Stimulated activated memory B cell treated with anti-CD40 and anti-IgM and Interleukin-4, amounts not matched to agents 10 μg/mL and 1 μg/mL and 100 μg/mL, for 72 hours (primary cell): ENCODE measurements at regions not wholly inside any gene's neighbourhood (a gene's known extent, or its start where the extent isn't known, plus 50 kb on each side); places are given as distances from the start of the nearest gene placed in this dataset.

Source experiments
- ATAC-seq: fragments of 150-1000 bp; cut with Tn5 transposase; 2 replicates; pipeline ENCODE4 v1.10.0; 2021
- H3K27ac Mint-ChIP-seq: one replicate; pipeline ENCODE4 v1.8.0; 2022; ENCODE audit warnings: mild to moderate bottlenecking, mixed read lengths
- H3K27me3 Mint-ChIP-seq: one replicate; pipeline ENCODE4 v1.8.0; 2022; ENCODE audit warnings: mixed read lengths
- H3K36me3 Mint-ChIP-seq: one replicate; pipeline ENCODE4 v1.8.0; 2022; ENCODE audit warnings: mixed read lengths
- H3K4me1 Mint-ChIP-seq: one replicate; pipeline ENCODE4 v1.8.0; 2022; ENCODE audit warnings: mixed read lengths
- H3K4me3 Mint-ChIP-seq: one replicate; pipeline ENCODE4 v1.8.0; 2022; ENCODE audit warnings: mild to moderate bottlenecking, moderate library complexity, mixed read lengths
- H3K9me3 Mint-ChIP-seq: one replicate; pipeline ENCODE4 v1.8.0; 2022; ENCODE audit warnings: mixed read lengths

GRCh38 chr16:59326955-59327354 lies 592.8 kb upstream of the GOT2 start:
- H3K36me3 Mint-ChIP-seq: no peaks in the 10 kb centered on the region
- peaks cover 7% of the 10 kb centered on the region for H3K9me3 Mint-ChIP-seq
- no peak overlapping the region for H3K4me3 Mint-ChIP-seq
- ATAC-seq: no peak
- no peaks in the 10 kb centered on the region for H3K27me3 Mint-ChIP-seq
- no peaks in the 10 kb centered on the region for H3K4me1 Mint-ChIP-seq
- H3K27ac Mint-ChIP-seq: no peak overlapping the region

- no peaks in the 10 kb centered on the region for H3K27me3 Mint-ChIP-seq
- no peaks in the 10 kb centered on the region for H3K36me3 Mint-ChIP-seq
- no peaks in the 10 kb centered on the region for H3K4me1 Mint-ChIP-seq
- no peak overlapping the region for H3K4me3 Mint-ChIP-seq
- H3K27ac Mint-ChIP-seq: no peak overlapping the region
- H3K9me3 Mint-ChIP-seq: peaks cover 4% of the 10 kb centered on the region
- no peak for ATAC-seq
Measured at GRCh38 chr16:59324462-59324861, 590.3 kb upstream of the GOT2 start.

GRCh38 chr16:59320657-59321056 lies 586.5 kb upstream of the GOT2 start:
- Mint-ChIP-seq H3K4me3 (no peak overlapping the region), H3K36me3 (no peaks in the 10 kb centered on the region), H3K27ac (no peak overlapping the region), H3K27me3 (no peaks in the 10 kb centered on the region), H3K9me3 (peaks cover 7% of the 10 kb centered on the region), H3K4me1 (no peaks in the 10 kb centered on the region)
- ATAC-seq: no peak

DNA sequence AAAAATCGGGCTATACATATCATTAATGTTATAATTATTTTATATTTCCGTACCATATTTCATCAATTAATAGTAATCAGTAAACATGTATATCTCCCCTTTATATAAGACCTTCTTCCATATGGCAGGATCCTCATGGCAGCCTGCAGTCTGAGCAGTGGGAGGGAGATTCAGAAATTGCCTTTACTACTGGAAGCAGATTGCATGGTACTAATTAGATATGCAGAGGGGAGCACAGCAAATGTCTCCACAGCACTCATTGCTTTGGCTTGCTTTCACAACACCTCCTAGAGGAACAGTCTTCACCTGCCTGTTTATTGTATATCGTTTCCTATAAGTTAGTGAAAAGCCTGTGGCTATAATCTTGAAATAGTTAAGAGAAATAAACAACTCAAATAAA lies 585.8 kb upstream of the GOT2 start:
- H3K27ac Mint-ChIP-seq: no peak overlapping the region
- ATAC-seq: no peak

GRCh38 chr16:59305850-59306249 lies 571.7 kb upstream of the GOT2 start:
- Mint-ChIP-seq H3K27ac (no peak overlapping the region), H3K9me3 (no peaks in the 10 kb centered on the region), H3K36me3 (no peaks in the 10 kb centered on the region), H3K4me3 (no peak overlapping the region), H3K27me3 (no peaks in the 10 kb centered on the region), H3K4me1 (no peaks in the 10 kb centered on the region)
- no peak for ATAC-seq

More for the DNA sequence above, 585.8 kb upstream of the GOT2 start:
- H3K36me3 Mint-ChIP-seq: no peaks in the 10 kb centered on the region
- no peaks in the 10 kb centered on the region for H3K4me1 Mint-ChIP-seq
- H3K27me3 Mint-ChIP-seq: no peaks in the 10 kb centered on the region
- no peak overlapping the region for H3K4me3 Mint-ChIP-seq
- peaks cover 7% of the 10 kb centered on the region for H3K9me3 Mint-ChIP-seq

DNA sequence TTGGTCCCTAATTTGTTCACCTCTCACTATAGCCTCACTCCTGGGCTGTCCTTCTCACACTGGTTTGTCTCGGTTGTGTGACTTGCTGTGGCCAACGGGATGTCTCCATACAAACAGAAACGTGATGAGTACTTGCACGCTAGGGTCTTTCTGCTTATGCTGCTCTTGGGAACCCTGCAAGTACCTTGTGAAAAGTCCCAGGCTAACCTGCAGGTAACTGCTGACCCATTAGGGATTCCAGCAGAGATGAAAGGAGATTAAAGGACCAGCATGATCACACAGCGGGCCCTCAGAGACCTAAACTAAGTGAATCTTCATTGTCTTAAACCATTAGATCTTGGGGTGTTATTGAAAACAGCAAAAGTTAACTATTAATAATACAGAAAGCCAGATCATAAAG lies 562.8 kb upstream of the GOT2 start:
- Mint-ChIP-seq H3K27ac (no peak overlapping the region), H3K4me3 (no peak overlapping the region), H3K9me3 (peaks cover 5% of the 10 kb centered on the region), H3K36me3 (no peaks in the 10 kb centered on the region), H3K27me3 (no peaks in the 10 kb centered on the region), H3K4me1 (no peaks in the 10 kb centered on the region)
- no peak for ATAC-seq

DNA sequence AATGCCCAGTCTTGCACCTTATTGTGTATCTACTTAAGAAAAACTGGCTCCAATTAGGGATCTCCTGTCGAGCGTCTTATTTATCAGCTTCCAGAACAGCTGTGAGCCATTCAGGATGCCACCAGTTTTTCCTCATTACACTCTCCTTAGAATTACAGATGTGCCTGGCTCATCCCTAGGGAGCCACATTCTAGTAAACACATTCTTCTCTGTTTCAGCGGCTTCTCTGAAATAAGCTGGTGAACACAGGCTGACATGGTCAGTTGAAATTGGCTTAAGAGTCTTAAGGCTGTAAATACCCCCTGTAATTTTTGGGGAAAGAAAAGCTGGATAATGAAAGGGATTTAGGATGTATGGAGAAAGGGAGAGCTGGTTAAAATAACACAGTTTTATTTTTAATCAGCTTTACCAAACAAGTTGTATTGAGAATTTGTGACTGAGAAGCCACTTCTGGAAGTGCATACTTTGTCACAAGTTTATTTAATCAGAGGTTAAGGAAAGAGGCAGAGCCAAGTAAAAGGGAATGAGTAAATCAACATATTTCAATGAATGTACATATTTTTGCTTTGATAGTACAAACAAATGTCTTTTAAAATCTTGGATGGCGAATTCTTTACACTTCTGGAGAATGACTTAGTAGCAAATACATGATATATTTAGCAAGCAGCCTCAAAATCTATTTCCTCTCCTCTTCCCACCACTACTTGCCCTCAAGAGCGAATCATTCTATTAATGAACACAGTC lies 562.0 kb upstream of the GOT2 start:
- Mint-ChIP-seq H3K27ac (no peak overlapping the region), H3K4me3 (no peak overlapping the region), H3K27me3 (no peaks in the 10 kb centered on the region), H3K9me3 (peaks cover 5% of the 10 kb centered on the region), H3K36me3 (no peaks in the 10 kb centered on the region), H3K4me1 (no peaks in the 10 kb centered on the region)
- no peak for ATAC-seq

GRCh38 chr16:59295474-59295873 lies 561.4 kb upstream of the GOT2 start:
- Mint-ChIP-seq H3K4me3 (no peak overlapping the region), H3K9me3 (peaks cover 5% of the 10 kb centered on the region), H3K27me3 (no peaks in the 10 kb centered on the region), H3K4me1 (no peaks in the 10 kb centered on the region), H3K27ac (no peak overlapping the region), H3K36me3 (no peaks in the 10 kb centered on the region)
- no peak for ATAC-seq

GRCh38 chr16:59290718-59291117 lies 556.6 kb upstream of the GOT2 start:
- no peak for ATAC-seq
- no peak overlapping the region for H3K4me3 Mint-ChIP-seq
- H3K9me3 Mint-ChIP-seq: peaks cover 13% of the 10 kb centered on the region
- H3K27ac Mint-ChIP-seq: no peak overlapping the region
- H3K4me1 Mint-ChIP-seq: no peaks in the 10 kb centered on the region
- no peaks in the 10 kb centered on the region for H3K36me3 Mint-ChIP-seq
- no peaks in the 10 kb centered on the region for H3K27me3 Mint-ChIP-seq

- Mint-ChIP-seq H3K27ac (no peak overlapping the region), H3K27me3 (no peaks in the 10 kb centered on the region), H3K4me3 (no peak overlapping the region), H3K36me3 (no peaks in the 10 kb centered on the region), H3K4me1 (no peaks in the 10 kb centered on the region), H3K9me3 (peaks cover 8% of the 10 kb centered on the region)
- ATAC-seq: no peak
Measured at GRCh38 chr16:59289151-59289550, 555.0 kb upstream of the GOT2 start.

DNA sequence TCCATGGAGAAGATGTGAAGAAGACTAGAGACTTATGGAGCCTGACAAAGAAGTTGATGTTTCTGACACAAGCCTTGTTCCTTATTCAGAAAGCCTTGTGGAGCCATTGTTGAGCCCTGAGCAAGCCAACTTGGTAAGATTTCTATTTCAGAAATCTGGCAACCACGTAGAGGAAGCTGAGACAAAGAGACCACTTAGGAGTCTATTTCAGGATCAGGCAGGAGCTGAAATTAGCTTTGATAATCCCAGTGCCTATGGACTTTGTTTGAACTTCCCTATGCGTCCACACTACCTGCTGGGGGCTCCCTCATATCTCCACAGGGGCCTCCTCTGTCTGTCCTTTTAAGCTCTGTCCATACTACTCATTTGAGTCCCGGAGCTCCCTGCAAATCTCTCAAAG lies 540.0 kb upstream of the GOT2 start:
- no peak overlapping the region for H3K4me3 Mint-ChIP-seq
- H3K27ac Mint-ChIP-seq: no peak overlapping the region
- no peaks in the 10 kb centered on the region for H3K4me1 Mint-ChIP-seq
- no peaks in the 10 kb centered on the region for H3K27me3 Mint-ChIP-seq
- no peaks in the 10 kb centered on the region for H3K36me3 Mint-ChIP-seq
- ATAC-seq: no peak
- H3K9me3 Mint-ChIP-seq: peaks cover 3% of the 10 kb centered on the region

GRCh38 chr16:59263955-59264354 lies 529.8 kb upstream of the GOT2 start:
- Mint-ChIP-seq H3K4me1 (no peaks in the 10 kb centered on the region), H3K9me3 (no peaks in the 10 kb centered on the region), H3K4me3 (no peak overlapping the region), H3K36me3 (no peaks in the 10 kb centered on the region), H3K27ac (no peak overlapping the region), H3K27me3 (no peaks in the 10 kb centered on the region)
- no peak for ATAC-seq

- no peak for ATAC-seq
- Mint-ChIP-seq H3K4me3 (no peak overlapping the region), H3K36me3 (no peaks in the 10 kb centered on the region), H3K27me3 (no peaks in the 10 kb centered on the region), H3K9me3 (no peaks in the 10 kb centered on the region), H3K27ac (no peak overlapping the region), H3K4me1 (no peaks in the 10 kb centered on the region)
Measured at GRCh38 chr16:59260892-59261291, 526.8 kb upstream of the GOT2 start.

- no peaks in the 10 kb centered on the region for H3K4me1 Mint-ChIP-seq
- no peak for ATAC-seq
- H3K36me3 Mint-ChIP-seq: no peaks in the 10 kb centered on the region
- no peaks in the 10 kb centered on the region for H3K9me3 Mint-ChIP-seq
- no peaks in the 10 kb centered on the region for H3K27me3 Mint-ChIP-seq
- no peak overlapping the region for H3K27ac Mint-ChIP-seq
- H3K4me3 Mint-ChIP-seq: no peak overlapping the region
Measured at GRCh38 chr16:59259950-59260319, 525.8 kb upstream of the GOT2 start.

GRCh38 chr16:59259074-59259949 lies 525.2 kb upstream of the GOT2 start:
- Mint-ChIP-seq H3K27me3 (no peaks in the 10 kb centered on the region), H3K27ac (no peak overlapping the region), H3K4me3 (no peak overlapping the region), H3K36me3 (no peaks in the 10 kb centered on the region), H3K9me3 (peaks cover 2% of the 10 kb centered on the region), H3K4me1 (no peaks in the 10 kb centered on the region)
- no peak for ATAC-seq

DNA sequence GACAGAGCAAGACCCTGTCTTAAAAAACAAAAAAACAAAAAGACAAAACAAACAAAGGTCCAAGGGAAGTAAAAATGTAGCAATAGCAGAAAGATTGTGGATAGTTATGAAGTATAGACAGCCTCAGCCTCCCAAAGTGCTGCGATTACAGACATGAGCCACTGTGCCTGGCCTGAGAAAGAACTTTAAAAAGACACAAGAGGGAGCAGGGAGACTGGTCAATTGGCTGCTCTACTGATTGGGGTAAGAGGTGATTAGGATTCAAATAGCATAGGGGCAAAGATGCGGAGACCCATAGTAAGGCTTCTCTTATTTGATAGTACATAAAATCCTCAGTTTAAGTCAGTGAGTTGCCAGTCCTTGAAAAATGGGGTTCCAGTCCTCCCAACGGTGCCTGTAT lies 518.2 kb upstream of the GOT2 start:
- H3K4me3 Mint-ChIP-seq: no peak overlapping the region
- H3K36me3 Mint-ChIP-seq: no peaks in the 10 kb centered on the region
- H3K4me1 Mint-ChIP-seq: no peaks in the 10 kb centered on the region
- H3K27me3 Mint-ChIP-seq: no peaks in the 10 kb centered on the region
- peaks cover 3% of the 10 kb centered on the region for H3K9me3 Mint-ChIP-seq
- no peak for ATAC-seq
- no peak overlapping the region for H3K27ac Mint-ChIP-seq
